ENCODE measurements at regions not wholly inside any gene's neighbourhood (a gene's known extent, or its start where the extent isn't known, plus 50 kb on each side); places are given as distances from the start of the nearest gene placed in this dataset.

GRCh38 chr6:65996096-65996495 lies 289.1 kb upstream of the EYS start:
- TF ChIP-seq RAD21 (IDR thresholded peaks at IDR 0.05; ENCODE audit: low read depth) (no peak), CEBPB (IDR thresholded peaks at IDR 0.05) (no peak), EP300 (IDR thresholded peaks at IDR 0.05; ENCODE audit: borderline replicate concordance) (no peak), REST (IDR thresholded peaks at IDR 0.05; ENCODE audit: low read depth) (no peak)
